ENCODE measurements at regions not wholly inside any gene's neighbourhood (a gene's known extent, or its start where the extent isn't known, plus 50 kb on each side); places are given as distances from the start of the nearest gene placed in this dataset.

GRCh38 chr4:33780952-33781791 lies 2463.1 kb downstream of the ARAP2 start:
- TF ChIP-seq, protein P1, sequence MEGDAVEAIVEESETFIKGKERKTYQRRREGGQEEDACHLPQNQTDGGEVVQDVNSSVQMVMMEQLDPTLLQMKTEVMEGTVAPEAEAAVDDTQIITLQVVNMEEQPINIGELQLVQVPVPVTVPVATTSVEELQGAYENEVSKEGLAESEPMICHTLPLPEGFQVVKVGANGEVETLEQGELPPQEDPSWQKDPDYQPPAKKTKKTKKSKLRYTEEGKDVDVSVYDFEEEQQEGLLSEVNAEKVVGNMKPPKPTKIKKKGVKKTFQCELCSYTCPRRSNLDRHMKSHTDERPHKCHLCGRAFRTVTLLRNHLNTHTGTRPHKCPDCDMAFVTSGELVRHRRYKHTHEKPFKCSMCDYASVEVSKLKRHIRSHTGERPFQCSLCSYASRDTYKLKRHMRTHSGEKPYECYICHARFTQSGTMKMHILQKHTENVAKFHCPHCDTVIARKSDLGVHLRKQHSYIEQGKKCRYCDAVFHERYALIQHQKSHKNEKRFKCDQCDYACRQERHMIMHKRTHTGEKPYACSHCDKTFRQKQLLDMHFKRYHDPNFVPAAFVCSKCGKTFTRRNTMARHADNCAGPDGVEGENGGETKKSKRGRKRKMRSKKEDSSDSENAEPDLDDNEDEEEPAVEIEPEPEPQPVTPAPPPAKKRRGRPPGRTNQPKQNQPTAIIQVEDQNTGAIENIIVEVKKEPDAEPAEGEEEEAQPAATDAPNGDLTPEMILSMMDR (IDR thresholded peaks at IDR 0.05), result no peak
- TF ChIP-seq EZH2phosphoT487 (IDR thresholded peaks at IDR 0.05) (no peak), EZH2 (IDR thresholded peaks at IDR 0.05) (no peak)
- H3K4me1 ChIP-seq, result no peaks in the 10 kb centered on the region
- Mint-ChIP-seq H3K9me3 (no peaks in the 10 kb centered on the region), H3K36me3 (no peaks in the 10 kb centered on the region), H3K4me1 (no peaks in the 10 kb centered on the region), H3K27me3 (ENCODE audit: insufficient read depth, low read depth) (no peaks in the 10 kb centered on the region), H3K4me3 (no peak overlapping the region), H3K27ac (no peak overlapping the region)
- no peaks in the 10 kb centered on the region for H3K79me2 ChIP-seq (ENCODE audit: low read depth)
- H3K4me2 ChIP-seq, result no peak overlapping the region
- H3K9me3 ChIP-seq (ENCODE audit: low read depth), result no peaks in the 10 kb centered on the region
- no peaks in the 10 kb centered on the region for H3K36me3 ChIP-seq
- no peak overlapping the region for H3K27ac ChIP-seq
- H4K20me1 ChIP-seq (ENCODE audit: low read depth), result no peaks in the 10 kb centered on the region
- H3K9ac ChIP-seq, result no peak overlapping the region
- no peak overlapping the region for H3K4me3 ChIP-seq
- no peak overlapping the region for H2AFZ ChIP-seq (replicated peaks)
- no peaks in the 10 kb centered on the region for H3F3A ChIP-seq (ENCODE audit: low read depth)
- no peak for DNase-seq (ENCODE audit: low spot score)
- no peaks in the 10 kb centered on the region for H3K27me3 ChIP-seq

DNA sequence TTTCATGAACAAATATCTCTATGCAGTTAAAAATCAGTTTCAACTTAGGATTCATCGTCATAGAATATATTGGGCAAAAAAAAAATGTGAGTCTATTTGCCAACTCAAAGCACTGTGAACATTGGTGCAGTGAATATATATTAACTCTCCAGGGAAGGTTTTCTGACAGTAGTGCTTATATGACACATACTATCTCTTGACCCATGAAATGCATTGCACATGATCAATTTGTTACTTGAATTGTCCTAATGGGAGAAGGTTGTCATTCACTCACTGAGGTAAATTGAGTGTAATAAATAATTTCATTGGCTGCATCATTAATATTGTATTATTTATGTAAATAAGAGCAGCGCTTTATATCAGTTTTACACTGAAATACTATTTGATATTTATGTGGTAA lies 2458.5 kb downstream of the ARAP2 start:
- DNase-seq (ENCODE audit: low spot score), result no peak
- H3K4me2 ChIP-seq, result no peak overlapping the region
- no peaks in the 10 kb centered on the region for H3K79me2 ChIP-seq (ENCODE audit: low read depth)
- no peak overlapping the region for H3K27ac Mint-ChIP-seq
- TF ChIP-seq, protein P1 (IDR thresholded peaks at IDR 0.05), result no peak
- TF ChIP-seq EZH2phosphoT487 (IDR thresholded peaks at IDR 0.05) (no peak), EZH2 (IDR thresholded peaks at IDR 0.05) (no peak)
- no peak overlapping the region for H3K4me3 ChIP-seq
- H3F3A ChIP-seq (ENCODE audit: low read depth), result no peaks in the 10 kb centered on the region
- no peaks in the 10 kb centered on the region for H3K4me1 ChIP-seq
- H2AFZ ChIP-seq (replicated peaks), result no peak overlapping the region
- H3K9me3 ChIP-seq (ENCODE audit: low read depth), result no peaks in the 10 kb centered on the region
- H3K27me3 ChIP-seq, result no peaks in the 10 kb centered on the region
- no peak overlapping the region for H3K9ac ChIP-seq
- no peak overlapping the region for H3K27ac ChIP-seq
- H4K20me1 ChIP-seq (ENCODE audit: low read depth), result no peaks in the 10 kb centered on the region
- H3K36me3 ChIP-seq, result no peaks in the 10 kb centered on the region
- no peaks in the 10 kb centered on the region for H3K27me3 Mint-ChIP-seq (ENCODE audit: insufficient read depth, low read depth)
- no peaks in the 10 kb centered on the region for H3K4me1 Mint-ChIP-seq
- H3K9me3 Mint-ChIP-seq, result no peaks in the 10 kb centered on the region
- no peaks in the 10 kb centered on the region for H3K36me3 Mint-ChIP-seq
- H3K4me3 Mint-ChIP-seq, result no peak overlapping the region

DNA sequence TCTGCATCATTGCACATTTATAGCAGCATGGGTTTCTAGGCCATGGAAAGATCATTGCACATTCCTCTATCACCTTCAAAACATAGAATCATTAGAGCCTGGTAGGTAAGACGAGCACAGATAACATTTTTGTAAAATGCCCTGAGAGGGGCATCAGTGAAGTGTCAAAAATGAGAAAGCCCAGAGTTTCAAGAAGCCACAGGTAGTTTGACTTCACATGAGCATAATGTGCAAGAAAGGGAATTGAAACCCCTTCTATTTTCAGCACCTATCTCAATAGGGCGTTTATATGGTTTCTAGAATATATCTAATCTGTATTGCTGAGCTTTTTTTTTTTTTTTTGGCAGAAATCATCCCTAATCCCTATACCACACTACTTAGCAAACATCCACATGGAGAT lies 2441.7 kb downstream of the ARAP2 start:
- Histone ChIP-seq H3K79me2 (ENCODE audit: low read depth) (no peaks in the 10 kb centered on the region), H3K4me3 (no peak overlapping the region), H3K4me1 (no peaks in the 10 kb centered on the region), H3K9me3 (ENCODE audit: low read depth) (no peaks in the 10 kb centered on the region), H4K20me1 (ENCODE audit: low read depth) (no peaks in the 10 kb centered on the region), H3K27me3 (no peaks in the 10 kb centered on the region), H3K4me2 (no peak overlapping the region), H3K36me3 (no peaks in the 10 kb centered on the region), H3K9ac (no peak overlapping the region), H3K27ac (no peak overlapping the region), H2AFZ (replicated peaks) (no peak overlapping the region), H3F3A (ENCODE audit: low read depth) (no peaks in the 10 kb centered on the region)
- Mint-ChIP-seq H3K4me3 (no peak overlapping the region), H3K4me1 (no peaks in the 10 kb centered on the region), H3K36me3 (no peaks in the 10 kb centered on the region), H3K27me3 (ENCODE audit: insufficient read depth, low read depth) (peaks cover 2% of the 10 kb centered on the region), H3K27ac (no peak overlapping the region), H3K9me3 (no peaks in the 10 kb centered on the region)
- TF ChIP-seq, protein P1 (IDR thresholded peaks at IDR 0.05), result no peak
- TF ChIP-seq EZH2phosphoT487 (IDR thresholded peaks at IDR 0.05) (no peak), EZH2 (IDR thresholded peaks at IDR 0.05) (no peak)
- no peak for DNase-seq (ENCODE audit: low spot score)

All from neural progenitor cell (in vitro differentiated cells).